MM.1S (cell line): ENCODE measurements at regions not wholly inside any gene's neighbourhood (a gene's known extent, or its start where the extent isn't known, plus 50 kb on each side); places are given as distances from the start of the nearest gene placed in this dataset.

Experiments
- EZH2 ChIP-seq: fragments of 300-600 bp; sonication (generic); optimal IDR thresholded peaks from 2 replicates; pipeline ENCODE3; 2017; ENCODE audit warnings: low read depth, mild to moderate bottlenecking, antibody characterized with exemption, low read length, mixed read lengths
- EZH2phosphoT487 ChIP-seq: fragments of 300-600 bp; sonication (generic); IDR thresholded peaks from 2 replicates; pipeline ENCODE4 v1.6.1; 2018; ENCODE audit warnings: antibody characterized with exemption, low read length
- TF ChIP-seq, protein P1 (sequence below): fragments of 300-600 bp; sonication (generic); IDR thresholded peaks from 2 replicates; pipeline ENCODE4 v1.5.1; 2016; ENCODE audit warnings: antibody characterized with exemption, low read length, mixed read lengths

- TF ChIP-seq EZH2 (no peak), EZH2phosphoT487 (no peak)
- TF ChIP-seq, protein P1, sequence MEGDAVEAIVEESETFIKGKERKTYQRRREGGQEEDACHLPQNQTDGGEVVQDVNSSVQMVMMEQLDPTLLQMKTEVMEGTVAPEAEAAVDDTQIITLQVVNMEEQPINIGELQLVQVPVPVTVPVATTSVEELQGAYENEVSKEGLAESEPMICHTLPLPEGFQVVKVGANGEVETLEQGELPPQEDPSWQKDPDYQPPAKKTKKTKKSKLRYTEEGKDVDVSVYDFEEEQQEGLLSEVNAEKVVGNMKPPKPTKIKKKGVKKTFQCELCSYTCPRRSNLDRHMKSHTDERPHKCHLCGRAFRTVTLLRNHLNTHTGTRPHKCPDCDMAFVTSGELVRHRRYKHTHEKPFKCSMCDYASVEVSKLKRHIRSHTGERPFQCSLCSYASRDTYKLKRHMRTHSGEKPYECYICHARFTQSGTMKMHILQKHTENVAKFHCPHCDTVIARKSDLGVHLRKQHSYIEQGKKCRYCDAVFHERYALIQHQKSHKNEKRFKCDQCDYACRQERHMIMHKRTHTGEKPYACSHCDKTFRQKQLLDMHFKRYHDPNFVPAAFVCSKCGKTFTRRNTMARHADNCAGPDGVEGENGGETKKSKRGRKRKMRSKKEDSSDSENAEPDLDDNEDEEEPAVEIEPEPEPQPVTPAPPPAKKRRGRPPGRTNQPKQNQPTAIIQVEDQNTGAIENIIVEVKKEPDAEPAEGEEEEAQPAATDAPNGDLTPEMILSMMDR, result no peak
Measured at GRCh38 chr22:25403284-25403810, 161.1 kb upstream of the GRK3 start.
